ENCODE measurements at regions not wholly inside any gene's neighbourhood (a gene's known extent, or its start where the extent isn't known, plus 50 kb on each side); places are given as distances from the start of the nearest gene placed in this dataset.

DNA sequence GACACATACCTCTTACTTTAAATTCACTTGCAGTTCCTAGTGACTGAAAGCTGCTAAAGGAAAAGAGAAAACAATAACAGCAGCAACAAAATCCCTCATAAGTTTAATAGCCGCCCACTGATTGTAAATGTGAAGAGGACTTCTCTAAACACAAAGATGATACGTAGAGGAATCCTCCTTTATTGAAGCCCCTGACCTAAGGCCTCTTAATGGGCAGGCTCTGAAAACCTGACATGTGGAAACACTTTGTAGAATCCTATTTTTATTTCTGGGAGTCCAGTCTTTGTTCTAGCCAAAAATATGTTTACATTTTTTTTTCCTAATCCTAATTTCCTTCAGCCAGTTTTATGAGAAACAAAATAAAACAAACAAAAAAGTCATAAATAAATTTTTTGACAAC is 1277.7 kb upstream of the CELF4 start:
- Histone ChIP-seq H3K4me2 (ENCODE audit: low read length) (no peak overlapping the region), H3K9me3 (ENCODE audit: low read length) (no peaks in the 10 kb centered on the region), H3F3A (ENCODE audit: low read length, unreplicated experiment) (no peaks in the 10 kb centered on the region), H3K79me2 (ENCODE audit: low read length) (no peaks in the 10 kb centered on the region), H4K20me1 (ENCODE audit: low read length) (no peaks in the 10 kb centered on the region), H2AFZ (ENCODE audit: low read length) (no peak overlapping the region), H3K9me2 (replicated peaks; ENCODE audit: low read length) (no peaks in the 10 kb centered on the region), H3K4me3 (ENCODE audit: low read length) (no peak overlapping the region), H3K4me1 (ENCODE audit: insufficient read depth, low read length) (no peaks in the 10 kb centered on the region), H3K9ac (ENCODE audit: low read length) (no peak overlapping the region), H3K36me3 (ENCODE audit: low read depth, low read length) (no peaks in the 10 kb centered on the region), H3K27me3 (ENCODE audit: low read length) (no peaks in the 10 kb centered on the region), H3K27ac (ENCODE audit: low read length) (no peak overlapping the region)
- ChIA-PET POLR2A (ENCODE audit: unreplicated experiment) (no interaction called here), CTCF (no interaction called here)
- TF ChIP-seq EZH2phosphoT487 (IDR thresholded peaks at IDR 0.05; ENCODE audit: borderline replicate concordance, low read length) = no peak
- no peak for TF ChIP-seq EZH2 (IDR thresholded peaks at IDR 0.05; ENCODE audit: low read length, unreplicated experiment)
- TF ChIP-seq, protein P1, sequence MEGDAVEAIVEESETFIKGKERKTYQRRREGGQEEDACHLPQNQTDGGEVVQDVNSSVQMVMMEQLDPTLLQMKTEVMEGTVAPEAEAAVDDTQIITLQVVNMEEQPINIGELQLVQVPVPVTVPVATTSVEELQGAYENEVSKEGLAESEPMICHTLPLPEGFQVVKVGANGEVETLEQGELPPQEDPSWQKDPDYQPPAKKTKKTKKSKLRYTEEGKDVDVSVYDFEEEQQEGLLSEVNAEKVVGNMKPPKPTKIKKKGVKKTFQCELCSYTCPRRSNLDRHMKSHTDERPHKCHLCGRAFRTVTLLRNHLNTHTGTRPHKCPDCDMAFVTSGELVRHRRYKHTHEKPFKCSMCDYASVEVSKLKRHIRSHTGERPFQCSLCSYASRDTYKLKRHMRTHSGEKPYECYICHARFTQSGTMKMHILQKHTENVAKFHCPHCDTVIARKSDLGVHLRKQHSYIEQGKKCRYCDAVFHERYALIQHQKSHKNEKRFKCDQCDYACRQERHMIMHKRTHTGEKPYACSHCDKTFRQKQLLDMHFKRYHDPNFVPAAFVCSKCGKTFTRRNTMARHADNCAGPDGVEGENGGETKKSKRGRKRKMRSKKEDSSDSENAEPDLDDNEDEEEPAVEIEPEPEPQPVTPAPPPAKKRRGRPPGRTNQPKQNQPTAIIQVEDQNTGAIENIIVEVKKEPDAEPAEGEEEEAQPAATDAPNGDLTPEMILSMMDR (conservative IDR thresholded peaks at IDR 0.05; ENCODE audit: low read depth, low read length) = no peak
- BruUV-seq (replicated peaks) = no TSS peak
- ATAC-seq (no peak), DNase-seq (no peak)
- intact Hi-C loops (cut with micrococcal nuclease) = no loop called here

DNA sequence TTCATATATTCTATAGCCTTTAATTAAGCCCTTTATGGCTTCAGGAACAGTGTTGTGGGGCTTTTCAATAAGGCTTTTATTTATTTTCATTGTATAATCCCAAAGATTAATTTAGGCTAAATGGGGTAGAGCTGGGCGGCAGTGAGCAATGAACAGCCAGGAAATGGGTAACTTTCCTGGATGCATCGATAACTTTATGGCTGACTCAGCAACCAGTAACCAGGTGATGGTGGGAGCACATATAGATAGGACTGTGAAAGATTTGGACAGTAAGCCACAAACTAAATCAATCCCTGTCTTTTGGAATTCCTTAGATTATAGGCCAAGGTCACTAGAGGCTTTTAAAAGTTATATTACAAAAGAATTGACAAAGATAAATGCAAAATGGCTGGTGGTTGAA is 1260.6 kb upstream of the CELF4 start:
- H3K9me3 ChIP-seq (ENCODE audit: low read length) = no peaks in the 10 kb centered on the region
- ChIA-PET POLR2A (ENCODE audit: unreplicated experiment) (no interaction called here), CTCF (no interaction called here)
- H3K27me3 ChIP-seq (ENCODE audit: low read length) = no peaks in the 10 kb centered on the region
- TF ChIP-seq EZH2phosphoT487 (IDR thresholded peaks at IDR 0.05; ENCODE audit: borderline replicate concordance, low read length) = no peak
- TF ChIP-seq, protein P1 (conservative IDR thresholded peaks at IDR 0.05; ENCODE audit: low read depth, low read length) = no peak
- DNase-seq (no peak), ATAC-seq (no peak)
- H3K79me2 ChIP-seq (ENCODE audit: low read length) = no peaks in the 10 kb centered on the region
- no peaks in the 10 kb centered on the region for H4K20me1 ChIP-seq (ENCODE audit: low read length)
- H3K9ac ChIP-seq (ENCODE audit: low read length) = no peak overlapping the region
- no TSS peak for BruUV-seq (replicated peaks)
- intact Hi-C loops (cut with micrococcal nuclease) = no loop called here
- H3K4me1 ChIP-seq (ENCODE audit: insufficient read depth, low read length) = no peaks in the 10 kb centered on the region
- H3K4me2 ChIP-seq (ENCODE audit: low read length) = no peak overlapping the region
- no peak overlapping the region for H3K4me3 ChIP-seq (ENCODE audit: low read length)
- no peaks in the 10 kb centered on the region for H3K36me3 ChIP-seq (ENCODE audit: low read depth, low read length)
- H3K9me2 ChIP-seq (replicated peaks; ENCODE audit: low read length) = no peaks in the 10 kb centered on the region
- H2AFZ ChIP-seq (ENCODE audit: low read length) = no peak overlapping the region
- no peak overlapping the region for H3K27ac ChIP-seq (ENCODE audit: low read length)
- H3F3A ChIP-seq (ENCODE audit: low read length, unreplicated experiment) = no peaks in the 10 kb centered on the region

DNA sequence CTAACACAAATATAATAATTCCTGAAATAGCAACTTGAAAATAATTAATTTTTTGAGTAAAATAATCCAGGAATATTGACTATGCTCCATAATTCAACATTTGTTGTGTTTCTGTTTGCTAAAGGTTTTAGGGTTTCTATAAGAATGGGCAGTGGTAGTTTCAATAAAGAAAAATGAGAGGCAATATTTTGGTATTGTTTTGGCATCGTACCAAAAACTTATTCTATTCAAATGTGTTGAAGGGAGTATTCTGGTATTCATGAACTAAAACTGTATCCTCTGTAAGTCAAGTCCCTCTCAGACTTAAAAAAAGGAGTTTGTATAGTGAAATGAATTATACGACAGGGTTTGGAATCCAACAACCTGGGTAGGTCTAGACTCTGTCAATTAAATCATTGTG is 1245.6 kb upstream of the CELF4 start:
- intact Hi-C loops (cut with micrococcal nuclease) = no loop called here
- Histone ChIP-seq H3K79me2 (ENCODE audit: low read length) (no peaks in the 10 kb centered on the region), H3K9me2 (replicated peaks; ENCODE audit: low read length) (no peaks in the 10 kb centered on the region), H3K36me3 (ENCODE audit: low read depth, low read length) (no peaks in the 10 kb centered on the region), H4K20me1 (ENCODE audit: low read length) (no peaks in the 10 kb centered on the region), H3K9me3 (ENCODE audit: low read length) (no peaks in the 10 kb centered on the region), H3K9ac (ENCODE audit: low read length) (no peak overlapping the region), H3K4me3 (ENCODE audit: low read length) (no peak overlapping the region), H2AFZ (ENCODE audit: low read length) (no peak overlapping the region), H3K27me3 (ENCODE audit: low read length) (no peaks in the 10 kb centered on the region), H3K4me1 (ENCODE audit: insufficient read depth, low read length) (no peaks in the 10 kb centered on the region), H3K27ac (ENCODE audit: low read length) (no peak overlapping the region), H3F3A (ENCODE audit: low read length, unreplicated experiment) (no peaks in the 10 kb centered on the region), H3K4me2 (ENCODE audit: low read length) (no peak overlapping the region)
- DNase-seq (no peak), ATAC-seq (no peak)
- no TSS peak for BruUV-seq (replicated peaks)
- ChIA-PET POLR2A (ENCODE audit: unreplicated experiment) (no interaction called here), CTCF (no interaction called here)
- TF ChIP-seq EZH2 (IDR thresholded peaks at IDR 0.05; ENCODE audit: low read length, unreplicated experiment) (no peak), EZH2phosphoT487 (IDR thresholded peaks at IDR 0.05; ENCODE audit: borderline replicate concordance, low read length) (no peak)
- TF ChIP-seq, protein P1 (conservative IDR thresholded peaks at IDR 0.05; ENCODE audit: low read depth, low read length) = no peak
